Keratinocyte (primary cell): ENCODE measurements at regions not wholly inside any gene's neighbourhood (a gene's known extent, or its start where the extent isn't known, plus 50 kb on each side); places are given as distances from the start of the nearest gene placed in this dataset.

Experiments used
- DNase-seq: peaks from one replicate; pipeline ENCODE4 v3.0.0-alpha.2; 2011; ENCODE audit warnings: low read depth, missing footprints, low spot score
- FAIRE-seq: peaks from 2 replicates; lab custom pipeline; 2011; peaks lifted over from hg19 to GRCh38; lab: Jason Lieb, UNC
- H2AFZ ChIP-seq: 2 replicates; pipeline ENCODE4 v1.6.0; 2012; ENCODE audit warnings: low read length, control low read depth, inconsistent platforms; ENCODE audit not compliant: control insufficient read depth
- H3K27ac ChIP-seq: 2 replicates; pipeline ENCODE4 v1.5.1; 2011; ENCODE audit warnings: low read length; ENCODE audit not compliant: control insufficient read depth, insufficient read depth
- H3K27me3 ChIP-seq: 3 replicates; pipeline ENCODE4 v1.6.0; 2011; ENCODE audit warnings: low read length; ENCODE audit not compliant: control insufficient read depth, insufficient read depth; ENCODE audit errors: extremely low read depth
- H3K36me3 ChIP-seq, 2 experiments: 2 replicates in 1 of 2; 3 replicates in 1 of 2; pipeline ENCODE4 v1.5.1; 2011; ENCODE audit warnings: low read length in 2 of 2, mild to moderate bottlenecking in 1 of 2; ENCODE audit not compliant: control insufficient read depth in 2 of 2, insufficient read depth in 2 of 2; ENCODE audit errors: extremely low read depth in 1 of 2
- H3K4me1 ChIP-seq: 3 replicates; pipeline ENCODE4 v1.5.1; 2011; ENCODE audit warnings: low read length; ENCODE audit not compliant: control insufficient read depth, insufficient read depth; ENCODE audit errors: extremely low read depth
- H3K4me2 ChIP-seq: 3 replicates; pipeline ENCODE4 v1.6.0; 2011; ENCODE audit warnings: low read depth, low read length; ENCODE audit not compliant: control insufficient read depth, insufficient read depth; ENCODE audit errors: extremely low read depth
- H3K4me3 ChIP-seq, 3 experiments: fragments of 200-600 bp in 1 of 3; sonication (generic) in 1 of 3; 2 replicates in 2 of 3; 3 replicates in 1 of 3; pipeline ENCODE4 v1.5.1; 2011 to 2016; ENCODE audit warnings: low read length in 3 of 3, mild to moderate bottlenecking in 3 of 3, control low read depth in 2 of 3, inconsistent platforms in 1 of 3, low read depth in 1 of 3, mixed read lengths in 1 of 3, mixed run types in 1 of 3, moderate library complexity in 1 of 3; ENCODE audit not compliant: control insufficient read depth in 2 of 3, insufficient read depth in 2 of 3; ENCODE audit errors: extremely low read depth in 1 of 3
- H3K79me2 ChIP-seq: 2 replicates; pipeline ENCODE4 v1.6.0; 2012; ENCODE audit warnings: low read length; ENCODE audit not compliant: control insufficient read depth, insufficient read depth
- H3K9ac ChIP-seq: 3 replicates; pipeline ENCODE4 v1.6.0; 2011; ENCODE audit warnings: low read length; ENCODE audit not compliant: control insufficient read depth, insufficient read depth; ENCODE audit errors: extremely low read depth
- H3K9me1 ChIP-seq: 3 replicates; pipeline ENCODE4 v1.6.0; 2011; ENCODE audit warnings: low read length; ENCODE audit not compliant: control insufficient read depth, insufficient read depth; ENCODE audit errors: extremely low read depth
- H3K9me3 ChIP-seq: 2 replicates; pipeline ENCODE4 v1.5.1; 2012; ENCODE audit warnings: low read depth, low read length; ENCODE audit not compliant: control insufficient read depth
- H4K20me1 ChIP-seq: 3 replicates; pipeline ENCODE4 v1.6.0; 2011; ENCODE audit warnings: low read length; ENCODE audit not compliant: control insufficient read depth, insufficient read depth; ENCODE audit errors: extremely low read depth
- CTCF ChIP-seq, 3 experiments: IDR thresholded peaks in 1 of 3; conservative IDR thresholded peaks in 1 of 3; optimal IDR thresholded peaks in 1 of 3; 2 replicates in 2 of 3; 3 replicates in 1 of 3; pipeline versions ENCODE3 to v1.5.1; 2011; ENCODE audit warnings: low read length in 3 of 3, mild to moderate bottlenecking in 3 of 3, moderate library complexity in 2 of 3, control low read depth in 1 of 3, inconsistent platforms in 1 of 3; ENCODE audit not compliant: insufficient read depth in 2 of 3; ENCODE audit errors: extremely low read depth in 1 of 3
- EZH2 ChIP-seq: IDR thresholded peaks from one replicate; pipeline ENCODE4 v1.6.1; 2012; ENCODE audit warnings: inconsistent platforms, mild to moderate bottlenecking, low read length, moderate library complexity
- dilution Hi-C: fragments of 300-500 bp; cut with MboI; formaldehyde crosslinking; loops from one replicate; pipeline ENCODE4 v1.7.0; 2020; ENCODE audit warnings: low sequenced_read_pairs; ENCODE audit not compliant: extremely low pct_ligation_motif_present

- Histone ChIP-seq H3K4me3 (no peak overlapping the region), H4K20me1 (no peaks in the 10 kb centered on the region), H3K27ac (no peak overlapping the region), H2AFZ (no peak overlapping the region), H3K79me2 (no peaks in the 10 kb centered on the region), H3K4me1 (no peaks in the 10 kb centered on the region), H3K36me3 (no peaks in the 10 kb centered on the region), H3K9me3 (no peaks in the 10 kb centered on the region), H3K9me1 (no peaks in the 10 kb centered on the region), H3K27me3 (peaks cover 18% of the 10 kb centered on the region), H3K9ac (no peak overlapping the region), H3K4me2 (no peak overlapping the region)
- dilution Hi-C loops: no loop called here
- TF ChIP-seq CTCF (optimal IDR thresholded peaks at IDR 0.05 in 1 of 3, IDR thresholded peaks at IDR 0.05 in 1 of 3, conservative IDR thresholded peaks at IDR 0.05 in 1 of 3; ENCODE audit: extremely low read depth in 1 of 3, insufficient read depth in 2 of 3, low read length in 3 of 3) (no peak), EZH2 (no peak)
- no peak for DNase-seq
- no peak for FAIRE-seq
These were observed 108.1 kb upstream of the UBL3 start for GRCh38 chr13:29958476-29958875.

- Histone ChIP-seq H3K9me3 (no peaks in the 10 kb centered on the region), H3K36me3 (no peaks in the 10 kb centered on the region), H3K4me2 (no peak overlapping the region), H3K79me2 (no peaks in the 10 kb centered on the region), H3K4me1 (no peaks in the 10 kb centered on the region), H4K20me1 (no peaks in the 10 kb centered on the region), H3K4me3 (no peak overlapping the region), H2AFZ (no peak overlapping the region), H3K9ac (no peak overlapping the region), H3K27me3 (peaks cover 18% of the 10 kb centered on the region), H3K27ac (no peak overlapping the region), H3K9me1 (no peaks in the 10 kb centered on the region)
- no peak for TF ChIP-seq EZH2
- no peak for FAIRE-seq
- DNase-seq: no peak
- dilution Hi-C loops: no loop called here
These were observed 106.9 kb upstream of the UBL3 start for GRCh38 chr13:29957320-29957719.

- dilution Hi-C loops: no loop called here
- Histone ChIP-seq H3K36me3 (no peaks in the 10 kb centered on the region), H3K27me3 (peaks cover 18% of the 10 kb centered on the region), H3K79me2 (no peaks in the 10 kb centered on the region), H2AFZ (no peak overlapping the region), H3K9me3 (no peaks in the 10 kb centered on the region), H3K4me3 (no peak overlapping the region), H4K20me1 (no peaks in the 10 kb centered on the region), H3K9ac (no peak overlapping the region), H3K27ac (no peak overlapping the region), H3K9me1 (no peaks in the 10 kb centered on the region), H3K4me2 (no peak overlapping the region), H3K4me1 (no peaks in the 10 kb centered on the region)
- TF ChIP-seq CTCF (optimal IDR thresholded peaks at IDR 0.05 in 1 of 3, IDR thresholded peaks at IDR 0.05 in 1 of 3, conservative IDR thresholded peaks at IDR 0.05 in 1 of 3; ENCODE audit: extremely low read depth in 1 of 3, insufficient read depth in 2 of 3, low read length in 3 of 3): no peak
- TF ChIP-seq EZH2: no peak
- DNase-seq (no peak), FAIRE-seq (no peak)
These were observed 106.4 kb upstream of the UBL3 start for GRCh38 chr13:29956853-29957252.
